GM12865 (cell line): ENCODE measurements at regions not wholly inside any gene's neighbourhood (a gene's known extent, or its start where the extent isn't known, plus 50 kb on each side); places are given as distances from the start of the nearest gene placed in this dataset.
"Not testable (repeated sequence)": the region's sequence is repeated elsewhere in the genome, so short reads cannot be mapped to it uniquely, and the experiment has no call there.

ENCODE experiments used
- DNase-seq: peaks from one replicate; pipeline ENCODE4 v3.0.0; 2010; ENCODE audit warnings: low read depth
- H3K4me3 ChIP-seq: 2 replicates; pipeline ENCODE4 v1.5.1; 2011; ENCODE audit warnings: mild to moderate bottlenecking, low read depth, low read length, control low read depth
- TF ChIP-seq, protein P1 (sequence below): IDR thresholded peaks from 2 replicates; pipeline ENCODE4 v1.5.1; 2011; ENCODE audit warnings: low read length, control low read depth, low read depth, inconsistent platforms; ENCODE audit not compliant: insufficient read depth; ENCODE audit errors: missing control alignments

DNA sequence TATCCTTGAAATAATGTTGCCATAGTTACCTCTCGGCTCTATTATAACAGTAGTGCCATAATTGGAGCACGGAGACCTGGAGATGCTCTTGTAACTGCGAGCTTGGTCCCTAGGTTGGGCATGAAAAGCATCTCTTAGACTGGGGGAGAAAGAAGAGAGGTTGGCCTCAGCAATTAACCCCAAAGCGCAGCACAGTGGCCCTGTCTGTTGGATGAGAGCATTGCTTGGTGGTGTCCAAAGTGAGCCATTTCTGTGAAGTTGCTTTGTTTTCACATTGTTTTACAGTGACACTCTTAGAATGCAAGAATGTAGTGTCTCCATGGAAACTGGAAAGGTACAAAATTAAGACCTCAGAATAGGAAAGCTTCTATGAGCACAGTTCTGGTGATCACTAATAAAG is 660.7 kb upstream of the EEF2KMT start:
- DNase-seq = no peak
- no peak overlapping the region for H3K4me3 ChIP-seq
- TF ChIP-seq, protein P1, sequence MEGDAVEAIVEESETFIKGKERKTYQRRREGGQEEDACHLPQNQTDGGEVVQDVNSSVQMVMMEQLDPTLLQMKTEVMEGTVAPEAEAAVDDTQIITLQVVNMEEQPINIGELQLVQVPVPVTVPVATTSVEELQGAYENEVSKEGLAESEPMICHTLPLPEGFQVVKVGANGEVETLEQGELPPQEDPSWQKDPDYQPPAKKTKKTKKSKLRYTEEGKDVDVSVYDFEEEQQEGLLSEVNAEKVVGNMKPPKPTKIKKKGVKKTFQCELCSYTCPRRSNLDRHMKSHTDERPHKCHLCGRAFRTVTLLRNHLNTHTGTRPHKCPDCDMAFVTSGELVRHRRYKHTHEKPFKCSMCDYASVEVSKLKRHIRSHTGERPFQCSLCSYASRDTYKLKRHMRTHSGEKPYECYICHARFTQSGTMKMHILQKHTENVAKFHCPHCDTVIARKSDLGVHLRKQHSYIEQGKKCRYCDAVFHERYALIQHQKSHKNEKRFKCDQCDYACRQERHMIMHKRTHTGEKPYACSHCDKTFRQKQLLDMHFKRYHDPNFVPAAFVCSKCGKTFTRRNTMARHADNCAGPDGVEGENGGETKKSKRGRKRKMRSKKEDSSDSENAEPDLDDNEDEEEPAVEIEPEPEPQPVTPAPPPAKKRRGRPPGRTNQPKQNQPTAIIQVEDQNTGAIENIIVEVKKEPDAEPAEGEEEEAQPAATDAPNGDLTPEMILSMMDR = no peak

DNA sequence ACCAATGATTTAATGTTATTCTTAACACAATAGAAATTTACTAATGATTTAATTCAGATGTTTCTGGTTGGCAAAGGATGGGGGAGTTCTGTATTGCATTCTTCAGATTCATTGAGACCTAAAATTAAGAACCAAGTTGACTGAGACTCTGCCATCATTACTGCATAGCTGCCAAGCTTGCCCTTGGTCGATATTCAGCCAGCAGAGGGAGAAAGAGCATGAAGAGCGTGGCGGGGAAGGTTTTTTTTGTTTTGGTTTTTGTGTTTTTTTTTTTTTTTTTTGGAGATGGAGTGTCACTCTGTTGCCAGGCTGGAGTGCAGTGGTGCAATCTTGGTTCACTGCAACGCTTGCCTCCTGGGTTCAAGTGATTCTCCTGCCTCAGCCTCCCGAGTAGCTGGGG is 659.4 kb upstream of the EEF2KMT start:
- TF ChIP-seq, protein P1 = no peak
- DNase-seq = no peak

DNA sequence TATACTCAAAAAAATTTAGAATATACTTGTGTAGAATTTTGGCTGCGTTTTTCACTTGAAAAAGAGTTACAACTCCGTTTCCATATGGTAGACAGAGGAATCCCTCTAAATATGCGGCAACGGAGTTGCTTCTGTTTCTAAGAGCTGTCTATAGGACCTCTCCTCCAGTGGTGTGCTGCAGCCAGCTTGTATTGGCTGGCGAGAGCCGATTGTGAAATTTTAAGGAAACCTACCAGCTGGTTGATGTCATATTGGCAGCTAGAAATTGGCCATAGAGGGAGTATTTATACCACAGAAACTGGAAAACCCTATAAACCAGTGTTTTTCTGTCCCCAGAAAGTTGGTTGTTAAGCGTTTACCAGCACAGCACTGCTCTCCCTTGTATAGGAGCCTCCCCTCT is 655.8 kb upstream of the EEF2KMT start:
- H3K4me3 ChIP-seq = no peak overlapping the region
- no peak for DNase-seq
- TF ChIP-seq, protein P1 = no peak

More for the DNA sequence above, 659.4 kb upstream of the EEF2KMT start:
- no peak overlapping the region for H3K4me3 ChIP-seq

DNA sequence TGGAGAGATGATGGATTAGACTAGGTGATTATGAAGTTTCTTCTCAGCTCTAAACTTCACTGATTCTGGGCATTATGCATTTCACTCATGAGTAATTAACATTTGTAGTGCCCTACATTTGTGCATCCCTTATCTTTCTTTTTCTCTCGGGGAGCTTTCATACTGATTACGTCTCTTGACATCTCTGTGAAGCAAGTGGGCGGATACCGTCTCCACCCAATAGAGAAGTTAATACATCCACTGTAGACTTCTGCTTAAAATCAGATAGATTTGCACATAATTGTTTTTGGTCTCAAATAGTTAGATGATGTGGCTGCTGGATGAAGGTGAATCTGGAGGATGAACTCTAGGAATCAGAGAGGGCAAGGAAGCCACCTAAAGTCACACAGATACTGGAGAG is 653.6 kb upstream of the EEF2KMT start:
- DNase-seq = no peak
- H3K4me3 ChIP-seq = no peak overlapping the region
- TF ChIP-seq, protein P1 = no peak

DNA sequence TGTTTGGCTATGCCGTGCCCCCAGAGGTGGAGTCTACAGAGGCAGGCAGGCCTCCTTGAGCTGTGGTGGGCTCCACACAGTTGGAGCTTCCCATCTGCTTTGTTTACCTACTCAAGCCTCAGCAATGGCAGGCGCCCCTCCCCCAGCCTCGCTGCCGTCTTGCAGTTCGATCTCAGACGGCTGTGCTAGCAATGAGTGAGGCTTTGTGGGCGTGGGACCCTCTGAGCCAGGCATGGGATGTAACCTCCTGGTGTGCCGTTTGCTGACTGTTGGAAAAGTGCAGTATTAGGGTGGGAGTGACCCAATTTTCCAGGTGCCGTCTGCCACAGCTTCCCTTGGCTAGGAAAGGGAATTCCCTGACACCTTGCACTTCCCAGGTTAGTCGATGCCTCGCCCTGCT is 652.8 kb upstream of the EEF2KMT start:
- H3K4me3 ChIP-seq, DNase-seq: not testable (repeated sequence)

DNA sequence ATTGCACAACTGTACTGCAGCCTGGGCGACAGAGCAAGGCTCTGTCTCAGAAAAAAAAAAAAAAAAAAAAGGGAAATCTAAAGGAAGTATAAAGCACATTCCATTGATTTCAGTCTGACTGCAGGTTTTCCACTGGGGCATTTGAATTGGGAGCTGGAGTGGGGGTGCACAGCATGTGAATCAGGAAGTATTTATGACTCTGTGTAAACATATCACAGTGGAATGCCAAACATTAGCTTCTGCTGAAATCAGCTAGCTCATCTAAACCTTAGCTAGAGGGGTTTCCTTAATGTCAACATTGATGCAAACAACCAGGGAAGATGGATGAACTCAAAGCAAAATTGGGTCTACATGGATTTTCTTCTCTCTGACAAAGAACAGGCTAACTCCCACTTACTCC is 641.0 kb upstream of the EEF2KMT start:
- TF ChIP-seq, protein P1 = no peak
- H3K4me3 ChIP-seq = no peak overlapping the region
- DNase-seq = no peak

DNA sequence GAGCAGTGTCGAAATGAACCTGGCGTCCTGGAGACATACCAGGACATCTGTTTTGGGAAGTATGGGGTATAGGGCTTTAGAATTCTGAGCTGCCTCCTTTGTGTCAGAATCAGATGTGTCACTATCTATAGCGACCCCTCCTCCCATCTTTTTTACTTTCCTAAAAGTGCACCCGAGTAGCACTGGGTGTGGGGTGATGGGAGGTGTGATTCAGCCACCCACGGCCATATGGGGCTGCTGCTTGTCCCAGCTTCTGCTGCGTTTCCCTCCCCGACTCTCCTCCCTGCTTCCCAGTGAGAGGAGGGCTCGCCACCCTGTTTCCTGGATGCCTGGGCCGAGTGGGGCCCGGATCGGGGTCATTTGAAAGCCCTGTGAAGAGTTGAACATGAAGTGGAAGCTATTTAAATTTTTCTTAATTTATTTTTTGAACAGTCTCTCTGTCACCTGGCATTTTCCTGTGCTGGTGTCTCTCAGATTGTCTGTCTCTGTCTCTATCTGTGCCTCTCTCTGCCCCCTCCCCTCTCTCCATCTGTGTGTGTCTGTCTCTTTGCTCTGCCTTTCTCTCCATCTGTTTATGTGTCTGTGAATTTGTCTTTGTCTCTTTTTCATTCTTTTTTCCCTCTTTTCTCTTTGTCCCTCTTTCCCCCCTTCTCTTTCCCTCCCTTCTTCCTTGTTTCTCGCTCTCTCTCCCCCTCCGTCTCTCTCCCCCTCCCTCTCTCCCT is 638.8 kb upstream of the EEF2KMT start:
- no peak overlapping the region for H3K4me3 ChIP-seq
- no peak for DNase-seq
- TF ChIP-seq, protein P1 = no peak
